HL-60/S4 treated with phorbol 12-myristate 13-acetate at 8.2 ng/mL for 4 days and 3 days (cell line): ENCODE measurements at regions not wholly inside any gene's neighbourhood (a gene's known extent, or its start where the extent isn't known, plus 50 kb on each side); places are given as distances from the start of the nearest gene placed in this dataset.
"Not testable (repeated sequence)": the region's sequence is repeated elsewhere in the genome, so short reads cannot be mapped to it uniquely, and the experiment has no call there.

ENCODE experiments used
- in situ Hi-C: fragments of 300-500 bp; cut with MboI; formaldehyde crosslinking; loops from 2 replicates; pipeline ENCODE4 v1.15.0; 2022; ENCODE audit warnings: low sequenced_read_pairs

DNA sequence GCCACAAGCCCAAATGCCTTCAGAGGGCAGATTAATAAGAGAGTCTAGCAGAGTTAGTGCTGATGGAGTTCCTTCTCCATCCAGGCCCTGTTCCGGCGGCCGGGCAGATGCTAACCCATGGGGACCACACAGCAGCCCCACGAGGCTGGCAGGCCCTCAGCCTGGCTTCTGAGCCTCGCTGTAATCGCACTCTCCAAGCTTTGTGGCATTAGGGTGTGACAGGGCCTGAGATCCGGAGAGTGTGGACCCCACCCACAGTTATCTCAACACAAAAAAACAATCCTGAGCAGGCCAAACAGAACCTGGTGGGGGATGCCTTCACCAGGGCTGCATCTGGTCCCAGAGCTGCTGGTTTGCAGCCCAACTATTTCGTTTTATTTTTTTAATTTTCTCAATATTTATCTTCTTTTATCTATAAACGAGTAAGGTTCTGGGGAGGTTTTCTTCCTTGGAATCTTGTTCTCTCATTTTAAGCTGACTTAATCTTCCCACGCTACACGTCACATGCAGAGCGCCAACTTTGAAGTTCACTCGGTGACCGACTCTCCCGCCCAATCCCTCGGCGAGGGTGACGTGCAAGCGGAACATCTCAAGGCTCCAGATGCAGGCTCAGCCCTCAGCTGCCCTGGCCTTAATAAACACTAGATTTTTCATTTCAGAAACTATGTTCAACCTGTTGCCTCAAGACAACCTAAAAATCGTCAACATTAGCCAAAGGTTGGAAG lies 372.4 kb downstream of the BCL2L11 start:
- in situ Hi-C loops, result not testable (repeated sequence)

DNA sequence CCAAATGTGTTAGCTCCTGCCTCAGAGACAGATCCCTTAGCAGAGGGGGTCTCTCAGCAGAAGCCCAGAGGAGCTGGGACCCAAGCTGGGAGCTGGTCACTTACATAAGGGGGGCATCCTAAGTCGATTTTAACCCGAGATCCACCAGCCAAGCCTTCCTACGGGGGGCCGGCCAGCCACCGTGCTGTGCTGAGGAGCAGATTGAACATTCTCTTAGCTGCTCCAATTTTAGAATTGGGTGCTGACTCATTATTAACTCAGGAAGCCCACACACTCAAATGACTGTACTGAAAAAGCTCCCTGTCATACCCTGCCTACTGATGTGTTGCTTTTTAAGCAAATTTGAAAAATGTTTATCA lies 373.0 kb downstream of the BCL2L11 start:
- in situ Hi-C loops, result not testable (repeated sequence)

DNA sequence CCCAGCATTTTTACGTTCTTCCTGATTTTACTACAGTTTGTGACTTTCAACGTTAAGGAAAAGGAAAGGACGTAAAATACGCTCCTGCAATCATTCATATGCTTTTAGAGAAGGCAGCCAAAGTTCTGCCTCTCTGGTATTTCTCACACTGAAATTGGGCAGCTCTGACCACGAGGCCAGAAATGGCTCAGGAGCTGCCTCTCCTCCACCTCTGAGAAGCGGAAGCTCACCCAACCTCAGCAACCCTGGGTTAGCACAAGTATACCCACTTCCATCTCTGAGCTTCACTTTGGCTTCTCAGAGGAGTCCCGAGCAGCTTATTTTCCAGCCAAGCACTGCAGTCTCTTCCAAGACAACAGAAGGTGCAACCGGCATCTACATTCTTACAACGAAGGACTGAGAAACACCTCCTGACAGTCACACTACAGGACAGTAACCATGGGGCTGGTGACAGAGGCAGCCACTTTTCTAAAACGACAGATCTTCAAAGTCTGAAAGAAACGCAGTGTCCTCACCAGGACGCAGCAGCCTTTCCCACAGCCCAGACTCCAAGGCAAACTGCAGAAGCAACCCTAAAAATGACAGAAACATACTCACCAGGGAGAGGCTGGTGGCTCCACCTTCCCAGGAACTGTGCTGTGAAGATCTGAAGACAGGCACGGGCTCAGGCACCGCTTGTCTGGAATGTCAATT lies 373.7 kb downstream of the BCL2L11 start:
- in situ Hi-C loops, result not testable (repeated sequence)

DNA sequence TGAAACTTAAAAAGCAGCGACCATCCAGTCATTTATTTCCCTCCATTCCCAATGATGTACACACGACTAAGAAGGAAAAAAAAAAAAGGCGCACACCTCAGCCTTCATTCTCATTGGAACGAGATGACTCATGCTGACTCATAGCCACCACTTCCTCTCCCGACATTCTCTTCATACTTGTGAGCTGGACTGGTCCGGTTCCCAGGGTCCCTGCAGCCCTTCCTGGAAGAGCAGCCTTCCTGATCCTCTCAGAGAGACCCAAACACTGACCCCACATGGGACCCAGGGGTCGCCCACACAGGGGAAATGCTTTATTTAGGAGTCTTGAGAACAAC lies 374.2 kb downstream of the BCL2L11 start:
- in situ Hi-C loops, result not testable (repeated sequence)

DNA sequence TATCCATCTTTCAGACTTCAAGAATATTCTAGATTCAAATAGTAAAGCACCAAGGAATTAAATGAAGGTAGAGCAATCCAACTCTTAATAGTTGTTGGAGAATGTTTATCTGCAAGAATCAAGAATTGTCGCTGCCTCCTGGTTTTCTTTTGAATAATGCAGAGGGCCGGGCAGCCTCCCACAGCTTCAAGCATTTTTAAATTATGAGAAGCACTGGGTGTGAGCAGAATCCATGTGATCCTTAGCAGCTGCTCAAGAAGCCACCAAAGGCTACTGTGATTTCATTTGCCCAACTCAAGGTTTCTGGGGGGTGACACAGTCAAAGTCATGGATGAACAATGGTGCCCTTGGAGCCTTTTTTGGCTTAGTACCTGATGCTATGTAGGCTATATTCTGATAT lies 374.9 kb downstream of the BCL2L11 start:
- in situ Hi-C loops, result not testable (repeated sequence)

DNA sequence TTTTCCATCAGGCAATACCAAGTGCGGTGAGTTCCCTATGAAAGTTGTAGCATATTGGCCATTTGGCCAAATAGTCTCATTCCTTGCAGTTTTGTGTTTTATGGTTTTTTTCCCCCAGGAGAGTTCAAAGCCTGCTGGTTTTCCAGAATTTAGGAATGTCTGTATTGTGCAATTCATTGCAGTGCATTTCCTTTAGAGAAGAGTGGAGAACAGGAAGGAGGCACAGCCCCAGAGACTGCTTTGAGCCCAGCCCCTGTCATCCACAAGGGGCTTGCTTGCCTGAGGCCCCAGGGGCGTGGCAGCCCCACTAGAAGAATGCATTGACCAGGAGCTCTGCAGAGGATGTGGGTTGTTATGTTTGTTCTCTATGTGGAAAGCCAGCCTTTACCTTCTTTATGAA lies 375.5 kb downstream of the BCL2L11 start:
- in situ Hi-C loops, result not testable (repeated sequence)

DNA sequence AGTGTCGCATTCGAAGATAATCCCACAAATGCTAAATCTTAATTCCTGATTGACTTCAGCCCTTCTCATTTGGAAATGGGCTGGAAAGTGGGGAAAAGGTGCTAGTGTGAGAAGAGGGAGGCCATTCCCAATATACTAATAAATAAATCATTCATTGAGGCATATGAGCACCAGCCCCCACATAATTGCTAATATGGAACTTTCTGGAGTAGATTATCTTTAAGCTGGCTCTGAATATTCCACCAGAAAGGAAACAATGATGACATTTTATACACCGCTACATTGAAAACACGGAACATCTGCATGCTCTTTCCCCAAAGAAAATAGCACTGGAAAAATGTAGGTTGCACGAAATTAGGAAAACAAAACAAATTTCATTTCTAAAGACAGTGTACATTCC lies 376.1 kb downstream of the BCL2L11 start:
- in situ Hi-C loops, result not testable (repeated sequence)

DNA sequence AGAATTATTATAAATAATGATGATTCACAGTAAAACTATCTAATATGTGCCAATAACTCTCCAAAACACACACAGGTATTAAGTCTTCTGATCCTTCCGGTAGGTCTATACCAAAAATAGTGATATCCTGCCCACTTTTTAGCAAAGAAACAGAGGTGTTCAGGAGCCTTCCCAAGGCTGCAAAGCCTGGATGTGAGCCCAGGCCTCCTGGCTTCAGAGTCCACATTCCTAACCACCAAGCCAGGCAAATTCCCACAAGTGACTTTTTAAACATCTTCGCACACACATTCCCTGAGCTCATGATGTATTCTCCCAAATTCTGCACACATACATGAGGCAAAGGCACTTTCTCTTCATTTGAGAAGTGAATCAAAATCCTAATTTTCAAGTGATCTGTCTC lies 376.6 kb downstream of the BCL2L11 start:
- in situ Hi-C loops, result not testable (repeated sequence)

DNA sequence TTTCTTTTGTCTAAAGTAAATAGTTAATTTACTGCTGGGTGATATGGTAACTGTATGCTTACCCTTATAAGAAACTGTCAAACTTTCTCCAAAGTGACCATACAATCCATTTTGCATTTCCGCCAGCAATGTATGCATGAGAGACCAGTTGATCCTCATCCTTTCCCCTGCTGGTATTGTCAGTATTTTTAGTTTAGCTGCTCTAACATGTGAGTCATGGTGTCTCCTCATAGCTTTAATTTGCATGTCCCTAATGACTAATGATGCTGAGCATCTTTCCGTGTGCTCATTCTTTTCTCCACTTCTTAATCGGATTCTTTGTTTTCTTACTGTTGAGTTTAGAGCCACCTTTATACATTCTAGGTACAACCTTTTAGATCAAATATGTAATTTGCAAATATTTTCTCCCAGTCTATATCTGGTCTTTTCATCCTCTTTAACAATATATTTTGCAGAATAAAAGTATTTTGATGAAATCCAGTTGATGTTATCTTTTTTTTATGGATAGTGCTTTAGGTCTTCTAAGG lies 379.9 kb downstream of the BCL2L11 start:
- in situ Hi-C loops, result not testable (repeated sequence)

DNA sequence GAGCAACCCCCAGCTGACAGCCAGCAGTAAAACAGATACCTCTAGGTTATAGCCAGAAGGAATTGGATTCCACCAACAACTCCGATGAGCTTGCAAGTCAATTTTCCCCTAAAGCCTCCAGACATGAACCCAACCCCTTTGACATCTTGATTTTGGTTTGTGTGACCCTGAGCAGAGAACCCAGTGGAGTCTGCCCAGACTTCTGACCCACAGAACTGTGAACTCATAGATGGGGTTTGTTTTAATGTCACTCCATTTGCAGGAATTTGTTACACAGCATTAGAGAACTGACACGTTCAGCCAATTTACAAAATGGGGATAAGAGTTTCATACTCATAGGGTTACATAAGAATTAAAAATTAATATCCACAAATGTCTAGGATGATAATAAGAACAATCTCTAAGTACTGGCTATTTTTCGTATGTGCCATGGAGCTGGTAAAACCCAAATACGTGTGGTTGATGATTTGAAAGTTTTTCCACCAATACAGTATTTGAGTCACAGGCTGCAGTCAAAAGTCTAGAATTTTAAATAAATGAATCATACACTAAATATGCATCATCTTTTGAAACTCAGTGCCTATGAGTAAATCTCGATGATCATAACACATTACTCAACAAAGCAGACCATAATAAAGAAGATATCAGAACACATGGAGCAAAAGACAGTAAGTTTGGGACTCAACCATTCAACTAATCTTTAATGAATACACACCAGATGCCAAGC lies 380.0 kb downstream of the ANAPC1 start:
- in situ Hi-C loops, result not testable (repeated sequence)

DNA sequence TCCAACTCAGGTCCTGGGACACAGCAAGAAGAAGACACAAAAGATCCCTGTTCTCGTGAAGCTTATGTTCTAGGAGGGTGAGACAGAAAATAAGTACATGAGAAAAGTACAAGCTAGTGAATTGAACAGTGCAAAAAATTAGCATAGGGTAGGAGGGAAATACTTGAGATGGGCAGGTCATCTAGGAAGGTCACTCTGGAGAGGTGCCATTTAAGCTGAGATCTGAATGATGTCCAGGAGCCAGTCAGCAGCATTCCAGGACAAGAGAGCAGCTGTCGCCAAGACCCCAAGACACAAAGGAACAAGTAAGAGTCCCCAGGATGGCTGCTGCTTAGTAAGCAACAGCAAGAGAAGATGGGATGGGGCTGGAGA lies 379.4 kb downstream of the ANAPC1 start:
- in situ Hi-C loops, result not testable (repeated sequence)

DNA sequence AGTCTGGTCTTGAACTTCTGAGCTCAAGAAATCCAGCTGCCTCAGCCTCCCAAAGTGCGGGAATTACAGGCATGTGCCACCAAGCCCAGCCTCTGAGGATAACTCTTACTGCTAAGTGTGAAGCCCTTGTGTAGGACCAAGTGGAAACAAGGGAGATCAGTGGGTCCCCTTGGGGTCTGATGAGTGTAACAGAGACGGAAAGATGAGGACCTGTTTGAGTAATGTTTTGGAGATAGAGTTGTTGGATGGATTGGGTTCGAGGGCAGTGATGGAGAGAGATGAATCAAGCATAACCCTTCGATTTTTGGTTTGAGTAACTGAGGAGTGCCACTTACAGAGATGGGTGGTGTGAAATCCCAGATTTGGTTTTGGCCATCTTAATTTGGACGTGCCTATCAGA lies 378.7 kb downstream of the ANAPC1 start:
- in situ Hi-C loops, result not testable (repeated sequence)

DNA sequence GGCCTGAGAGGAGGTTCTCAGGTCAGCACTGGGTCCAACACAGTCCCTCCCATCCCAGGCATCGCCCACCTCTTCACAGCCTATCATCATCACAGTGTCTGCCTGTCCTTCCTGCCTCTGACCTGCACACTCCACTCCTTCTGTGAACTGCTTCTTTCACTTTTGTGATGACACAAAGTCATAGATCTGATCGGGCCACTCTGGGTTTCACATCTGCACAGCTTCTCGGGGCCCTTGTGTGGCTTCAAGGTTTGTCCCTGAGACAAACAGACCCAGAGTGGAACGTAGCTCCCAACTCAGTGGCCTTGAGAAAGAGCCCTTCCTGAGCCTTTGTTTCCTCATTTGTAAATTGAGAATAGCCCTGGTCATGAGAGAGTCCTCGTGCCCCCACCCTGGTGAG lies 377.1 kb downstream of the ANAPC1 start:
- in situ Hi-C loops, result not testable (repeated sequence)

DNA sequence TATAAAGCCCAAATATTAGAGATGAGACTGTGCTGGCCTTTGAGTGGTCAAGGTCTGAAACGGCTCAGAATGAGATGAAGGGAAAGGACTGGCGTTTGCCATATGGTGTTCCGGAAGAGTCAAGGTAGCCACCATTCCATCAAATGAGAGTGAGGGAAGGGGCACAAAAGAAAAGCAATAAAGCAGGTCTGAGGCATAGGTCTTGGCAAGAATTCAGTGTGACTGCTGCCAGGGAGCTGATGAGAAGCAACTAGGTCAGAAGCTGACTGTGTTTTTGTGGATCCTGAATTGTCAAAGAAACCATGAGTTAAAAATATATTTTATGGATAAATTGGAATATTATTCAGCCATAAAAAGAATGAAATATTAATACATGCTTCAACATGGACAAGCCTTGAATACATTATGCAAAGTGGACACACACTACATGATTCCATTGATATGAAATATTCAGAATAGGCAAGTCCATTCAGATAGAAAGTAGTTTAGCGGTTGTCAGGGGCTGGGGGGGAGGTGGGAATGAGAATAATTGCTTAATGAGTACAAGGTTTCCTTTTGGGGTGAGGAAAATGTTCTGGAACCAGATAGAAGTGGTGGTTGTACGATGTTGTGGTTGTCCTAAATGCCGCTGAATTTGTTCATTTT lies 374.6 kb downstream of the ANAPC1 start:
- in situ Hi-C loops, result not testable (repeated sequence)

DNA sequence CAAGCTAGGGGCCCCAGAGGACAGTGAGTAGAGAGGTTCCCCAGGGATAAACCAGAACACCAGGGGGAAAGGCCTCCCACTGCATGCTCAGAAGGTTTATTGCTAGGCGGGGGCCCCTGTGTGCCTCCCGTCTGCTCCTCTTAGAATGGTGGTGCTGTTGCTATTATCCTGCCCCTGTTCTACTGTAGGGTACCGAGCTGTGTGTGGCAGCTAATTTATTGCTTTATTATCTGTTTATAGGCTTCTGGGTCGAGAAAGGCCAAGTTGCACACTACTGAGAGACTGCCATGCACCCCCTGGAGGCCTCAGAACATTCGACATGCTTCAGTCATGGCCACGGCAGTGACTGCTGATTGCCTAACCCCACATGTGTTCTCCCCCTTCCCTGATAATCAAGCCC lies 373.6 kb downstream of the ANAPC1 start:
- in situ Hi-C loops, result not testable (repeated sequence)

DNA sequence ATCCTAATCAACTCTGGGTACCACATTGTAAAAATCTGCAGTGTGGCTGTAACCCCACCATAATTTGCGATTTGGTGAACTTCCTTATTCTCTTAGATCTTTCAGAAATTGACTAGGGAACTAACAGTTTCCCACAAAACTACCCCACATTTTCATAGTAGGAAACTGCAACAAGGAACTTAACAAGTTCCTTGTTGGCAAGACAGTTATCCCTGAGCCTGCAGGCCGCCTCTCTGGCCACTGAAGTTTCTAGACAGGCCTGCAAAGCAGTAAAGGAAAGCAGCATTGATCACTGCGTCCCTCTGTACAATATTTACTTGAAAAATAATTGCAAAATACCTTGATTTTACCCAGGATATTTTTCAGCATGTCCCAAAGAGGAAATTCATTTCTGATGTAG lies 372.9 kb downstream of the ANAPC1 start:
- in situ Hi-C loops, result not testable (repeated sequence)

DNA sequence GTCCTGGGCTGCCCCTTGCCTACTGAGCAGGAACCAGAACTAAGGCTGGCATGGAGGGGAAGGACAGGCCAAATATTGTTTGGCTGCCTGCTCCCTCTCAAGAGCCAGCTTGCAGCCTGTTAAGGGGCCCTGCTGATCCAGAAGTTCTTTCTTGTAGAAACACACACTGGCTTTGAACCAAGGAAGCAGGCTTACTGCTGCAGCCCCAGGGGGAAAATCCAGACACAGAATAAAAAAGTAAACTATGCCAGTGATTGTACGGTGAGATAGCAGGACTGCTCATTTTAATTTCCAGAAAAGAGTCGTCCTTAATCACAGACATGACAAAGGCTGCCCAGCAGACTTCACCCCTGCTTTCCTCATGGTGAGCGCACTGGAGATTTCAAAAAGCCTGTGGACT lies 371.6 kb downstream of the ANAPC1 start:
- in situ Hi-C loops, result not testable (repeated sequence)

DNA sequence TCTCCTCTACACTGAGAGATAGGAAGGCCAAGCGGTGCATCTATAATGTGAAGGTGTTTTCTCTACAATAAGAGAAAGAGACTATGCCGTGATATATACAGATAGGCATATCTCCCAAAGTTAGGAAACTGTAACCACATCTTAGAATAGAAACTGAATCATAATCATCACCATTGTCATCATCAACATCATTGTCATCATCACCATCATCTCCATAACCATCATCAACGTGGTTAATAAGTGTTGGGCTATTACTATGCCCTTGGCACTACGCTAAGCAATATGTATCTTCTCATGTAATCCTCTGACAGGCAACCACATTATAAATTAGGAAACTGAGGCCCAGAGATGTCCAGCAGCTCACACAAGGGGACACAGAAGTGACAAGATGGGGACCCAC lies 369.9 kb downstream of the ANAPC1 start:
- in situ Hi-C loops, result not testable (repeated sequence)

DNA sequence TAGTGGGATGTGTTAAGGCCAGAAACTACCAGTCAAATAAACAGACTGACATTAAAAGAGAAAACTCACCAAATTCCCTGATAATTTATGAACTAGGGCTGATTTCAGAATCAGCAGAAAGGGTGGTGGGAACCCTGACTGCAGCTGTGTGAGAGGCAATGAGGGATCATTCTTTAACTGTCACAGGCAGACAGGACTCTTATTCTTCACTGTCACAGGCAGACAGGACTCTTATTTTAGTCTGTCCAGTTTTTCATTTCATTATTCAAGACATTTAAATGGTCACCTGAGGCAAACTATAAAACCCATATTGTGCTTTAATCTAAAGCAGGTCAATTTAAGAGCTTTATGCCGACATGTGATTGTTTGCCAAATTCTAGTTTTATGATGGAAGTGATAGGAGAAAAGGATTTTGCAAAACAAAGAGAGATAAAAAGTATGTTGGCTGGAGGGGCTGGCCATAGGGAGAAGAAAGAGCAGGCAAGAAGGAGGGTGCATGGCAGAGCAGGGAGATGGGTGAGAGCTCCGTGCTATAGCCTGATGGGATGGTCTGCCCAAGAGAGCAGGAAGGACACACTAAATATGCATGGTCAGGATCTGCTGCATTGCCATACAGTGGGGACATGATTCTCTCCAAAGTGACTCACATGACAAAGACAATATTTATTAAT lies 366.8 kb downstream of the ANAPC1 start:
- in situ Hi-C loops, result not testable (repeated sequence)

DNA sequence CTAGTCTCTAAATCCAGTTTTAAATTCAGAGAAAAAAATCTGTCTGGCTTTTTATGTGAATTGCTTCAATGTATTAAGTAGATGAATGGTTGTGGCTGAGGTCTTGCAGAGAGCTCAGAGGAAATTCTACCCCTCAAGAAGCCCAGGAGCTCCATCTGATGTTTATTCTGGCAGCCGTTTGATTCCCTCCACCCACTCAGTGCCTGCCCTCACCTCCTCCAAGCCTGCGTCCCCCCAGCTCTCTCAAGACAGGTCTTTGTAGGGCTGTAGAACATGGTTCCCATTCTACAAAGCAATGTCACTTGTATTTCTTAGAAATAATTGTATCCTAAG lies 366.3 kb downstream of the ANAPC1 start:
- in situ Hi-C loops, result not testable (repeated sequence)

DNA sequence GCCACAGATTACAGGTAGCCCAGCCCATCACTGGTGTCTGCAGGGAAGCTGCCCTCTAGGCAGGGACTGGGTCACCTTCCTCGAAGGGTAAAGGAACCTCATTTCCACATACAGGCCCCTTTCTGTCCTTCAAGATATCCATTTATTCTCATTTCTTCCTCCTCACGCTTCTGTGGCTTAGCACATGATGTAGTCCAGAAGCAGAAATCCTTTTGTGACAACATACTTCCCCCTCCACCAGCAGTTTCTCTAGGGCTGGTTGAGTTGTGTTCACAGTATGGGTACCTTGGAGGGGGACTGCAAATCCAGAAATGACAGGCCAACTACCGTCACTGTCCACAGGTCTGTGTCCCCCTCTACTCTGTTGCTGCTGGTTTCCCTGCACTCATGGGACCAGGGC lies 364.9 kb downstream of the ANAPC1 start:
- in situ Hi-C loops, result no loop called here
